IPS-18a (cell line): ENCODE measurements at regions not wholly inside any gene's neighbourhood (a gene's known extent, or its start where the extent isn't known, plus 50 kb on each side); places are given as distances from the start of the nearest gene placed in this dataset.

Experiments used
- H3K27ac ChIP-seq: one replicate; pipeline ENCODE4 v1.5.1; 2013; ENCODE audit warnings: low read length
- H3K27me3 ChIP-seq: one replicate; pipeline ENCODE4 v1.6.1; 2013; ENCODE audit warnings: mild to moderate bottlenecking, low read length; ENCODE audit not compliant: control insufficient read depth, insufficient read depth
- H3K36me3 ChIP-seq: one replicate; pipeline ENCODE4 v1.6.1; 2013; ENCODE audit warnings: low read depth, low read length; ENCODE audit not compliant: control insufficient read depth
- H3K4me1 ChIP-seq: one replicate; pipeline ENCODE4 v1.6.1; 2013; ENCODE audit warnings: low read depth, low read length; ENCODE audit not compliant: control insufficient read depth
- H3K4me3 ChIP-seq: one replicate; pipeline ENCODE4 v1.5.1; 2013; ENCODE audit warnings: low read length
- H3K9ac ChIP-seq: one replicate; pipeline ENCODE4 v1.6.1; 2013; ENCODE audit warnings: mild to moderate bottlenecking, low read length, moderate library complexity
- H3K9me3 ChIP-seq: one replicate; pipeline ENCODE4 v1.6.1; 2013; ENCODE audit warnings: low read depth, low read length; ENCODE audit not compliant: control insufficient read depth

- no peaks in the 10 kb centered on the region for H3K36me3 ChIP-seq
- no peak overlapping the region for H3K27ac ChIP-seq
- H3K4me3 ChIP-seq = no peak overlapping the region
- no peaks in the 10 kb centered on the region for H3K27me3 ChIP-seq
- H3K4me1 ChIP-seq = no peaks in the 10 kb centered on the region
- H3K9ac ChIP-seq = no peak overlapping the region
- H3K9me3 ChIP-seq = no peaks in the 10 kb centered on the region
These were observed 131.0 kb upstream of the UMPS start for GRCh38 chr3:124599147-124599765.

- Histone ChIP-seq H3K36me3 (no peaks in the 10 kb centered on the region), H3K9ac (no peak overlapping the region), H3K27me3 (no peaks in the 10 kb centered on the region), H3K4me1 (no peaks in the 10 kb centered on the region), H3K4me3 (no peak overlapping the region), H3K9me3 (no peaks in the 10 kb centered on the region), H3K27ac (no peak overlapping the region)
These were observed 130.2 kb upstream of the UMPS start for GRCh38 chr3:124599779-124600693.

- Histone ChIP-seq H3K9ac (no peak overlapping the region), H3K27me3 (no peaks in the 10 kb centered on the region), H3K36me3 (no peaks in the 10 kb centered on the region), H3K4me1 (no peaks in the 10 kb centered on the region), H3K4me3 (no peak overlapping the region), H3K27ac (no peak overlapping the region), H3K9me3 (no peaks in the 10 kb centered on the region)
These were observed 129.5 kb upstream of the UMPS start for GRCh38 chr3:124600765-124601164.

- Histone ChIP-seq H3K4me1 (no peaks in the 10 kb centered on the region), H3K4me3 (no peak overlapping the region), H3K9ac (no peak overlapping the region), H3K9me3 (no peaks in the 10 kb centered on the region), H3K27me3 (no peaks in the 10 kb centered on the region), H3K27ac (no peak overlapping the region), H3K36me3 (no peaks in the 10 kb centered on the region)
These were observed 129.1 kb upstream of the UMPS start for GRCh38 chr3:124601190-124601589.

GRCh38 chr3:124602980-124603627 lies 127.1 kb upstream of the UMPS start:
- no peaks in the 10 kb centered on the region for H3K9me3 ChIP-seq

GRCh38 chr3:124605781-124606579 lies 124.3 kb upstream of the UMPS start:
- Histone ChIP-seq H3K36me3 (no peaks in the 10 kb centered on the region), H3K27ac (no peak overlapping the region), H3K4me3 (no peak overlapping the region), H3K4me1 (no peaks in the 10 kb centered on the region), H3K9me3 (no peaks in the 10 kb centered on the region), H3K9ac (no peak overlapping the region), H3K27me3 (no peaks in the 10 kb centered on the region)

More at GRCh38 chr3:124602980-124603627, 127.1 kb upstream of the UMPS start:
- H3K9ac ChIP-seq = no peak overlapping the region
- no peak overlapping the region for H3K27ac ChIP-seq
- H3K4me3 ChIP-seq = no peak overlapping the region
- no peaks in the 10 kb centered on the region for H3K27me3 ChIP-seq
- no peaks in the 10 kb centered on the region for H3K4me1 ChIP-seq
- H3K36me3 ChIP-seq = no peaks in the 10 kb centered on the region

GRCh38 chr3:124607163-124607562 lies 123.1 kb upstream of the UMPS start:
- H3K27ac ChIP-seq = no peak overlapping the region

GRCh38 chr3:124609402-124609801 lies 120.8 kb upstream of the UMPS start:
- Histone ChIP-seq H3K4me3 (no peak overlapping the region), H3K27ac (no peak overlapping the region), H3K4me1 (peaks cover 2% of the 10 kb centered on the region), H3K9ac (no peak overlapping the region), H3K9me3 (no peaks in the 10 kb centered on the region), H3K36me3 (no peaks in the 10 kb centered on the region), H3K27me3 (no peaks in the 10 kb centered on the region)

More at GRCh38 chr3:124607163-124607562, 123.1 kb upstream of the UMPS start:
- Histone ChIP-seq H3K4me1 (no peaks in the 10 kb centered on the region), H3K9me3 (no peaks in the 10 kb centered on the region), H3K36me3 (no peaks in the 10 kb centered on the region), H3K4me3 (no peak overlapping the region), H3K27me3 (no peaks in the 10 kb centered on the region), H3K9ac (no peak overlapping the region)

- Histone ChIP-seq H3K4me1 (peaks cover 2% of the 10 kb centered on the region), H3K4me3 (no peak overlapping the region), H3K36me3 (no peaks in the 10 kb centered on the region), H3K9me3 (no peaks in the 10 kb centered on the region), H3K27me3 (no peaks in the 10 kb centered on the region), H3K27ac (no peak overlapping the region), H3K9ac (no peak overlapping the region)
These were observed 120.1 kb upstream of the UMPS start for GRCh38 chr3:124610130-124610529.

GRCh38 chr3:124611520-124611919 lies 118.7 kb upstream of the UMPS start:
- H3K4me1 ChIP-seq = peaks cover 2% of the 10 kb centered on the region
- H3K36me3 ChIP-seq = no peaks in the 10 kb centered on the region
- no peak overlapping the region for H3K9ac ChIP-seq
- H3K4me3 ChIP-seq = no peak overlapping the region
- H3K9me3 ChIP-seq = no peaks in the 10 kb centered on the region
- no peak overlapping the region for H3K27ac ChIP-seq
- H3K27me3 ChIP-seq = no peaks in the 10 kb centered on the region
